ENCODE measurements at regions not wholly inside any gene's neighbourhood (a gene's known extent, or its start where the extent isn't known, plus 50 kb on each side); places are given as distances from the start of the nearest gene placed in this dataset.

- no peak overlapping the region for H3K4me3 Mint-ChIP-seq (ENCODE audit: unreplicated experiment)
- DNase-seq (ENCODE audit: extremely low spot score, unreplicated experiment) = no peak
- H3K36me3 Mint-ChIP-seq (ENCODE audit: unreplicated experiment) = no peaks in the 10 kb centered on the region
- no peak overlapping the region for H3K27ac Mint-ChIP-seq (ENCODE audit: unreplicated experiment)
- no peak for TF ChIP-seq CTCF (IDR thresholded peaks at IDR 0.05)
- H3K27me3 Mint-ChIP-seq (ENCODE audit: unreplicated experiment) = no peaks in the 10 kb centered on the region
- peaks cover 6% of the 10 kb centered on the region for H3K9me3 Mint-ChIP-seq (ENCODE audit: unreplicated experiment)
- H3K4me1 Mint-ChIP-seq (ENCODE audit: unreplicated experiment) = peaks cover 18% of the 10 kb centered on the region
These were observed 137.9 kb upstream of the POU1F1 start for GRCh38 chr3:87414271-87414670.

GRCh38 chr3:87413814-87414213 lies 137.4 kb upstream of the POU1F1 start:
- no peak for DNase-seq (ENCODE audit: extremely low spot score, unreplicated experiment)
- H3K36me3 Mint-ChIP-seq (ENCODE audit: unreplicated experiment) = no peaks in the 10 kb centered on the region
- TF ChIP-seq CTCF (IDR thresholded peaks at IDR 0.05) = no peak
- H3K4me1 Mint-ChIP-seq (ENCODE audit: unreplicated experiment) = peaks cover 18% of the 10 kb centered on the region
- no peak overlapping the region for H3K4me3 Mint-ChIP-seq (ENCODE audit: unreplicated experiment)
- H3K27me3 Mint-ChIP-seq (ENCODE audit: unreplicated experiment) = no peaks in the 10 kb centered on the region
- no peak overlapping the region for H3K27ac Mint-ChIP-seq (ENCODE audit: unreplicated experiment)
- H3K9me3 Mint-ChIP-seq (ENCODE audit: unreplicated experiment) = peaks cover 6% of the 10 kb centered on the region

- TF ChIP-seq CTCF (IDR thresholded peaks at IDR 0.05) = no peak
- H3K4me3 Mint-ChIP-seq (ENCODE audit: unreplicated experiment) = no peak overlapping the region
- H3K36me3 Mint-ChIP-seq (ENCODE audit: unreplicated experiment) = no peaks in the 10 kb centered on the region
- no peaks in the 10 kb centered on the region for H3K27me3 Mint-ChIP-seq (ENCODE audit: unreplicated experiment)
- H3K4me1 Mint-ChIP-seq (ENCODE audit: unreplicated experiment) = peaks cover 16% of the 10 kb centered on the region
- no peak for DNase-seq (ENCODE audit: extremely low spot score, unreplicated experiment)
- H3K9me3 Mint-ChIP-seq (ENCODE audit: unreplicated experiment) = peaks cover 6% of the 10 kb centered on the region
- H3K27ac Mint-ChIP-seq (ENCODE audit: unreplicated experiment) = no peak overlapping the region
These were observed 133.7 kb upstream of the POU1F1 start for GRCh38 chr3:87410110-87410509.

- DNase-seq (ENCODE audit: extremely low spot score, unreplicated experiment) = no peak
- Mint-ChIP-seq H3K4me1 (ENCODE audit: unreplicated experiment) (peaks cover 23% of the 10 kb centered on the region), H3K27me3 (ENCODE audit: unreplicated experiment) (no peaks in the 10 kb centered on the region), H3K27ac (ENCODE audit: unreplicated experiment) (no peak overlapping the region), H3K36me3 (ENCODE audit: unreplicated experiment) (peaks cover 3% of the 10 kb centered on the region), H3K9me3 (ENCODE audit: unreplicated experiment) (peaks cover 26% of the 10 kb centered on the region), H3K4me3 (ENCODE audit: unreplicated experiment) (no peak overlapping the region)
- no peak for TF ChIP-seq CTCF (IDR thresholded peaks at IDR 0.05)
These were observed 121.9 kb upstream of the POU1F1 start for GRCh38 chr3:87398168-87398801.

- no peak for DNase-seq (ENCODE audit: extremely low spot score, unreplicated experiment)
- TF ChIP-seq CTCF (IDR thresholded peaks at IDR 0.05) = no peak
- Mint-ChIP-seq H3K27me3 (ENCODE audit: unreplicated experiment) (no peaks in the 10 kb centered on the region), H3K36me3 (ENCODE audit: unreplicated experiment) (peaks cover 3% of the 10 kb centered on the region), H3K4me1 (ENCODE audit: unreplicated experiment) (peaks cover 23% of the 10 kb centered on the region), H3K9me3 (ENCODE audit: unreplicated experiment) (peaks cover 29% of the 10 kb centered on the region), H3K4me3 (ENCODE audit: unreplicated experiment) (no peak overlapping the region), H3K27ac (ENCODE audit: unreplicated experiment) (peak overlapping the region; percentile 33)
These were observed 120.8 kb upstream of the POU1F1 start for GRCh38 chr3:87397211-87397610.

All from osteocyte (in vitro differentiated cells).